ENCODE measurements at regions not wholly inside any gene's neighbourhood (a gene's known extent, or its start where the extent isn't known, plus 50 kb on each side); places are given as distances from the start of the nearest gene placed in this dataset.

DNA sequence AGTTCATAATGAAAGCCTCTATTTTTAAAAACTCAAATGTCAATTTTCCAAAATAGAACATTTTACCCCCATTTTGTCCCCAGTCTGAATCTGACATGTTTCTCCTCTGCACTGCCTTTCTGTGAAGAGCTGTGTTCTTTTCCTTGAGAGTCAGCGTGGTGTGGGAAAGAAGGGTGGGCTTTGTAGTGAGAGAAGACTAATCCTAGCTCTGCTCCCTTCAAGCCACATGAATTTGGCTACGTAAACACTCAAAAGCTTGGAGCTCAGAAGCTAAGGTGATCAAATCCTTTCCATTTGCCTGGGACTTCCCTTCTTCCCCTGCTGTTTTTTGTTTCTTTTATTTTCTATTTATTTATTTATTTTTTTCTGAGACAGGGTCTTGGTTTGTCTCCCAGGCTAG, 598.5 kb downstream of the TLR4 start:
- TF ChIP-seq, protein P1, sequence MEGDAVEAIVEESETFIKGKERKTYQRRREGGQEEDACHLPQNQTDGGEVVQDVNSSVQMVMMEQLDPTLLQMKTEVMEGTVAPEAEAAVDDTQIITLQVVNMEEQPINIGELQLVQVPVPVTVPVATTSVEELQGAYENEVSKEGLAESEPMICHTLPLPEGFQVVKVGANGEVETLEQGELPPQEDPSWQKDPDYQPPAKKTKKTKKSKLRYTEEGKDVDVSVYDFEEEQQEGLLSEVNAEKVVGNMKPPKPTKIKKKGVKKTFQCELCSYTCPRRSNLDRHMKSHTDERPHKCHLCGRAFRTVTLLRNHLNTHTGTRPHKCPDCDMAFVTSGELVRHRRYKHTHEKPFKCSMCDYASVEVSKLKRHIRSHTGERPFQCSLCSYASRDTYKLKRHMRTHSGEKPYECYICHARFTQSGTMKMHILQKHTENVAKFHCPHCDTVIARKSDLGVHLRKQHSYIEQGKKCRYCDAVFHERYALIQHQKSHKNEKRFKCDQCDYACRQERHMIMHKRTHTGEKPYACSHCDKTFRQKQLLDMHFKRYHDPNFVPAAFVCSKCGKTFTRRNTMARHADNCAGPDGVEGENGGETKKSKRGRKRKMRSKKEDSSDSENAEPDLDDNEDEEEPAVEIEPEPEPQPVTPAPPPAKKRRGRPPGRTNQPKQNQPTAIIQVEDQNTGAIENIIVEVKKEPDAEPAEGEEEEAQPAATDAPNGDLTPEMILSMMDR (conservative IDR thresholded peaks at IDR 0.05 in 1 of 2, IDR thresholded peaks at IDR 0.05 in 1 of 2; ENCODE audit: low read depth in 1 of 2, low read length in 2 of 2), result no peak
- TF ChIP-seq EZH2 (IDR thresholded peaks at IDR 0.05; ENCODE audit: low read length, missing control alignments), result no peak
